Right lobe of liver (tissue), 6 donors: ENCODE measurements at regions not wholly inside any gene's neighbourhood (a gene's known extent, or its start where the extent isn't known, plus 50 kb on each side); places are given as distances from the start of the nearest gene placed in this dataset.

Experiments
- ATAC-seq, 4 donors: fragments of 200-7000 bp; cut with Tn5 transposase; one replicate each; pipeline ENCODE4 v1.9.1; 2020; ENCODE audit warnings: mild to moderate bottlenecking in 4 of 4, moderate library complexity in 4 of 4
- DNase-seq, 3 donors: peaks; one replicate each; pipeline ENCODE4 v3.0.0-alpha.2; 2020
- H3K27ac ChIP-seq, 3 donors: fragments of 200-600 bp; one replicate each; pipeline ENCODE4 v1.8.0; 2022
- H3K27me3 ChIP-seq, 2 donors: fragments of 200-600 bp; one replicate each; pipeline ENCODE4 v1.8.0; 2022
- H3K36me3 ChIP-seq, 4 donors: fragments of 200-600 bp; sonication (generic) in 1 of 4; one replicate each; pipeline versions ENCODE4 v1.5.1 to v1.8.0; 2017 to 2022; ENCODE audit warnings: control low read depth in 1 of 4
- H3K4me1 ChIP-seq, 4 donors: fragments of 200-600 bp; sonication (generic) in 1 of 4; one replicate each; pipeline versions ENCODE4 v1.5.1 to v1.8.0; 2017 to 2022; ENCODE audit warnings: control low read depth in 1 of 4
- H3K4me3 ChIP-seq, 3 donors: fragments of 200-600 bp; one replicate each; pipeline ENCODE4 v1.8.0; 2022
- H3K9me3 ChIP-seq, 4 donors: fragments of 200-600 bp; sonication (generic) in 1 of 4; one replicate each; pipeline versions ENCODE4 v1.5.1 to v1.8.0; 2017 to 2022; ENCODE audit warnings: control low read depth in 1 of 4
- CTCF ChIP-seq, 4 donors: fragments of 200-600 bp in 3 of 4; fragments of 450-650 bp in 1 of 4; IDR thresholded peaks; one replicate each; pipeline versions ENCODE4 v1.5.1 to v1.8.0; 2016 to 2022; ENCODE audit warnings: antibody characterized with exemption in 4 of 4, mild to moderate bottlenecking in 2 of 4
- POLR2A ChIP-seq: fragments of 450-650 bp; IDR thresholded peaks from one replicate; pipeline ENCODE4 v1.6.1; 2017; ENCODE audit warnings: antibody characterized with exemption, mild to moderate bottlenecking
- WGBS: methylation state at CpG from one replicate; pipeline ENCODE4 v1.1.6; 2018; ENCODE audit warnings: low coverage, low lambda C conversion rate; ENCODE audit not compliant: insufficient coverage; ENCODE audit errors: missing lambda C conversion rate; 5-methylcytosine and 5-hydroxymethylcytosine counted together
- intact Hi-C, 2 donors: fragments of 100-400 bp; cut with DNase I; formaldehyde crosslinking; loops; one replicate each; pipeline versions ENCODE4 v1.11.2 to v1.14.1; 2022
- donor health status: DM: no; HTN: yes; CAD: no.
- donor health status: DM: no; HTN: no; CAD: no.
- donor health status: DM: no; HTN: no; CAD: no.
- donor health status: DM: no; HTN: yes; CAD: no.
- donor health status: DM: no; HTN: yes; CAD: no.

DNA sequence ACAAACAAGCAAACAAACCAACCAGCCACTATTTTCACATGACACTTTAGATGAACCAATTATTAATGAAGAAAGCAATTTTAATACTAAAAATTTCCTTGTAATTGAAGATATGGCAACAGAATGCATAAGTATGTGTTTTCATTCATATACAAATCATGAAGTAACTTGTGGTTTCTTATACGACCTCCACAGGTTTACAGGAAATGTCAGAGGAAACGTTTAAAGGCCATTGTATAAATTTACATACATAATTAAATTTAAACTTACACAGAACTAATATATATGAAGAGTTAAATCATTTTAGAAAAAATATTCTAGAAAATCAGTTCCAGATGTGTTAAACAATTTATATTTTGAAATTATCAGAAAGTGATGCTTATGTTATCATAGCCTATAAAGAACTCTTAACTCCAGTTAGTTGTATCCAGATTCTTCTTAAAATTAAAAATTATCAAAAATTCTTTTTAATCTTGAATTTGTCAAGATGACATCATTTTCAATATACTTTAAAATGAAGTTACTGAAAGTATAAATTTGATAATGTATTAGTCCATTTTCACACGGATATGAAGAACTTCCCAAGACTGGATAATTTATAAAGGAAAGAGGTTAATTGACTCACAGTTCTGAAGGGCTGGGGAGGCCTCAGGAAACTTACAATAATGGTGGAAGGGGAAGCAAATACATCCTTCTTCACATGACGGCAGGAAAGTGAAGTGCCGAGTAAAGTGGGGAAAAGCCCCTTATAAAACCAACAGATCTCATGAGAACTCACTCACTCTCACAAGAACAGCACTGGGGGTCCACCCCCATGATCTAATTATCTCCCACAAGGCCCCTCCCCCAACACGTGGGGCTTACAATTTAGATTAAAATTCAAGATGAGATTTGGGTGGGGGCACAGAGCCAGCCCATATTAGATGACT lies 192.0 kb downstream of the PIK3R1 start:
- intact Hi-C loops = no loop called here
- 53% methylated on average over 6 of the region's 6 CpGs for whole genome bisulfite sequencing
- peaks cover 0 to 8% (median 0%) of the 10 kb centered on the region in 4 donors for H3K4me1 ChIP-seq
- ATAC-seq (no peak), DNase-seq (no peak)
- H3K4me3 ChIP-seq = no peak overlapping the region
- no peaks in the 10 kb centered on the region for H3K36me3 ChIP-seq
- TF ChIP-seq CTCF (IDR thresholded peaks at IDR 0.05) (no peak), POLR2A (no peak)
- no peak overlapping the region for H3K27ac ChIP-seq
- H3K27me3 ChIP-seq = no peaks in the 10 kb centered on the region
- no peaks in the 10 kb centered on the region for H3K9me3 ChIP-seq

DNA sequence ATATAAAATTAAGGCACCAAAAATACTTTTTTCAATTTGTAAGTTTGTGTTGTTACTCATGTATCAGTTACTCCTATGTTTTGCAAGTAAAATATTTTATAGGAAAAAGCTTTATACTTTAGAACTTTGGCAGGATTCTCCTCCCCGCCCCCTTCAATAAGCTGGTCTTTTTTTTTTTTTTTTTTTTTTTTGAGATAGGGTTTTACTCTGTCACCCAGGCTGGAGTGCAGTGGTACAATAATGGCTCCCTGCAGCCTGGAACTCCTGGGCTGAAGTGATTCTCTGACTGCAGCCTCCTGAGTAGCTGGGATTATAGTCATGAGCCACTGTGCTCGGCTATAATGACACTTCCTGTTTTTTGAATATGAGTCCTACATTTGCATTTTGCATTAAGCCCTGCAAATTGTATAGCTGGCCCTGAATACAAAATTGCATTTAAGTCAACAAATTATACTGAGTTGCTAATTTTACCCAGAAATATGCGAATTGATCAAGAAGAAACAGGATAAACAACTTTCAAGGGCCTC lies 192.9 kb downstream of the PIK3R1 start:
- TF ChIP-seq POLR2A (no peak), CTCF (IDR thresholded peaks at IDR 0.05) (no peak)
- Histone ChIP-seq H3K27me3 (no peaks in the 10 kb centered on the region), H3K4me3 (no peak overlapping the region), H3K36me3 (no peaks in the 10 kb centered on the region), H3K9me3 (no peaks in the 10 kb centered on the region), H3K4me1 (peaks cover 0 to 8% (median 0%) of the 10 kb centered on the region in 4 donors), H3K27ac (no peak overlapping the region)
- DNase-seq (no peak), ATAC-seq (no peak)
- 91% methylated on average over 3 of the region's 3 CpGs for WGBS
- intact Hi-C loops = no loop called here

DNA sequence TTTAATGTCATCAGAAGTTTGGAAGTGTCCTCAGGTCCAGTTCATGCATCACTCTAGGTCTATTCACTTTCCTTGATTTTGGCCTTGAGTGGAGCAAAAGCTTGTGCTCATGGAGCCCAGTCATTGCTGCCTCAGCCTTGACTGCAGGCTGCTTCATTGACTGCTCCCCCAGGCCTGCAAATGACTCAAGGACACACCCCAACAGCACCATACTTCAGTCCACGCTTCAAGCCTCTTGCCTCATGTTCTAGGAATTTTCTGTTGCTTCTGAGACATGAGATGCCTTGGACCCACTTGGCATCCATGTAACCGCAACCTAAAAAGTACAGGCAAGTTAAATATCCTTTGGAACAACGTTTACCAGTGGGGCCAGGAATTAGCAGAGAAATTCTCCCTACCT lies 193.7 kb downstream of the PIK3R1 start:
- no peak overlapping the region for H3K27ac ChIP-seq
- no peaks in the 10 kb centered on the region for H3K9me3 ChIP-seq
- H3K4me3 ChIP-seq = no peak overlapping the region
- ATAC-seq = no peak
- intact Hi-C loops = no loop called here
- DNase-seq = no peak
- no peaks in the 10 kb centered on the region for H3K36me3 ChIP-seq
- 97% methylated on average over 3 of the region's 3 CpGs for WGBS
- H3K27me3 ChIP-seq = no peaks in the 10 kb centered on the region
- H3K4me1 ChIP-seq = peaks cover 0 to 8% (median 0%) of the 10 kb centered on the region in 4 donors
- TF ChIP-seq POLR2A (no peak), CTCF (IDR thresholded peaks at IDR 0.05) (no peak)

DNA sequence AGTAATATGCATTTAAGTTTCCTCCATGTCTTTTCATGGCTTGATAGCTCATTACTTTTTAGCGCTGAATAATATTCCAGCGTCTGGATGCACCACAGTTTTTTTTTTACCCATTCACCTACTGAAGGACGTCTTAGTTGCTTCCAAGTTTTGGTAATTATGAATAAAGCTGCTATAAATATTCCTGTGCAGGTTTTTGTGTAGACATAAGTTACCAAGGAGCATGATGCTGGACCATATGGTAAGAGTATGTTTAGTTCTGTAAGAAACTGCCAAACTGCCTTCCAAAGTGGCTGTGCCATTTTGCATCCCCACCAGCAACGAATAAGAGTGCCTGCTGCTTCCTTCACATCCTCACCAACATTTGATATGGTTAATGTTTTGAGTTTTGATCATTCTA lies 195.6 kb downstream of the PIK3R1 start:
- no peak overlapping the region for H3K4me3 ChIP-seq
- intact Hi-C loops = no loop called here
- no peak for TF ChIP-seq CTCF (IDR thresholded peaks at IDR 0.05)
- TF ChIP-seq POLR2A = no peak
- ATAC-seq = no peak
- 85% methylated on average over 4 of the region's 4 CpGs for WGBS
- H3K27me3 ChIP-seq = no peaks in the 10 kb centered on the region
- peaks cover 0 to 8% (median 0%) of the 10 kb centered on the region in 4 donors for H3K4me1 ChIP-seq
- no peak overlapping the region for H3K27ac ChIP-seq
- no peaks in the 10 kb centered on the region for H3K36me3 ChIP-seq
- no peaks in the 10 kb centered on the region for H3K9me3 ChIP-seq
- no peak for DNase-seq
